Neural crest cell (in vitro differentiated cells): ENCODE measurements at regions not wholly inside any gene's neighbourhood (a gene's known extent, or its start where the extent isn't known, plus 50 kb on each side); places are given as distances from the start of the nearest gene placed in this dataset.
"Not testable (repeated sequence)": the region's sequence is repeated elsewhere in the genome, so short reads cannot be mapped to it uniquely, and the experiment has no call there.

ENCODE experiments used
- DNase-seq: peaks from one replicate; pipeline ENCODE4 v3.0.0; 2021; ENCODE audit warnings: low read depth, mixed read lengths, low spot score
- H3K27ac Mint-ChIP-seq: one replicate; pipeline ENCODE4 v1.8.0; 2021; ENCODE audit warnings: mild to moderate bottlenecking, mixed read lengths; ENCODE audit not compliant: unreplicated experiment
- H3K27me3 Mint-ChIP-seq: 2 replicates; pipeline ENCODE4 v1.8.0; 2021; ENCODE audit warnings: low read depth, mild to moderate bottlenecking, mixed read lengths
- H3K36me3 Mint-ChIP-seq: 2 replicates; pipeline ENCODE4 v1.8.0; 2021; ENCODE audit warnings: low read depth, mild to moderate bottlenecking, mixed read lengths
- H3K4me1 Mint-ChIP-seq: 2 replicates; pipeline ENCODE4 v1.8.0; 2021; ENCODE audit warnings: mixed read lengths
- H3K4me3 Mint-ChIP-seq: one replicate; pipeline ENCODE4 v1.8.0; 2021; ENCODE audit warnings: mild to moderate bottlenecking, mixed read lengths
- H3K9me3 Mint-ChIP-seq: 2 replicates; pipeline ENCODE4 v1.8.0; 2021; ENCODE audit warnings: mixed read lengths
- CTCF ChIP-seq: fragments of 200-600 bp; sonication (generic); conservative IDR thresholded peaks from 2 replicates; pipeline ENCODE4 v1.5.0; 2021; ENCODE audit warnings: antibody characterized with exemption, mild to moderate bottlenecking

- Mint-ChIP-seq H3K9me3 (peaks cover 12% of the 10 kb centered on the region), H3K4me1 (no peaks in the 10 kb centered on the region), H3K27me3 (no peaks in the 10 kb centered on the region), H3K36me3 (no peaks in the 10 kb centered on the region), H3K27ac (no peak overlapping the region), H3K4me3 (no peak overlapping the region)
- TF ChIP-seq CTCF = no peak
- DNase-seq = no peak
Measured at GRCh38 chr1:221575605-221576004, 166.3 kb downstream of the DUSP10 start.

- no peaks in the 10 kb centered on the region for H3K27me3 Mint-ChIP-seq
- no peaks in the 10 kb centered on the region for H3K36me3 Mint-ChIP-seq
- no peak for TF ChIP-seq CTCF
- no peak overlapping the region for H3K4me3 Mint-ChIP-seq
- H3K27ac Mint-ChIP-seq = no peak overlapping the region
- no peak for DNase-seq
- no peaks in the 10 kb centered on the region for H3K4me1 Mint-ChIP-seq
- H3K9me3 Mint-ChIP-seq = peaks cover 12% of the 10 kb centered on the region
Measured at GRCh38 chr1:221576268-221576667, 165.6 kb downstream of the DUSP10 start.

- no peak for TF ChIP-seq CTCF
- Mint-ChIP-seq H3K4me1 (no peaks in the 10 kb centered on the region), H3K27ac (no peak overlapping the region), H3K9me3 (peaks cover 2% of the 10 kb centered on the region), H3K36me3 (no peaks in the 10 kb centered on the region), H3K27me3 (no peaks in the 10 kb centered on the region), H3K4me3 (no peak overlapping the region)
- no peak for DNase-seq
Measured at GRCh38 chr1:221583465-221583864, 158.4 kb downstream of the DUSP10 start.

- not testable (repeated sequence) for H3K4me3 Mint-ChIP-seq, H3K9me3 Mint-ChIP-seq, H3K27me3 Mint-ChIP-seq, H3K36me3 Mint-ChIP-seq, H3K4me1 Mint-ChIP-seq, DNase-seq, H3K27ac Mint-ChIP-seq
Measured at GRCh38 chr1:221587013-221587412, 154.9 kb downstream of the DUSP10 start.

GRCh38 chr1:221591250-221591649 lies 150.6 kb downstream of the DUSP10 start:
- not testable (repeated sequence) for H3K36me3 Mint-ChIP-seq, H3K27ac Mint-ChIP-seq, DNase-seq

GRCh38 chr1:221594576-221594975 lies 147.3 kb downstream of the DUSP10 start:
- H3K27me3 Mint-ChIP-seq = no peaks in the 10 kb centered on the region
- no peak overlapping the region for H3K4me3 Mint-ChIP-seq
- no peaks in the 10 kb centered on the region for H3K9me3 Mint-ChIP-seq
- no peak for TF ChIP-seq CTCF
- H3K36me3 Mint-ChIP-seq = no peaks in the 10 kb centered on the region
- peaks cover 8% of the 10 kb centered on the region for H3K4me1 Mint-ChIP-seq
- no peak for DNase-seq
- H3K27ac Mint-ChIP-seq = no peak overlapping the region

More at GRCh38 chr1:221591250-221591649, 150.6 kb downstream of the DUSP10 start:
- not testable (repeated sequence) for H3K27me3 Mint-ChIP-seq, H3K9me3 Mint-ChIP-seq, H3K4me3 Mint-ChIP-seq, H3K4me1 Mint-ChIP-seq

GRCh38 chr1:221598122-221598521 lies 143.8 kb downstream of the DUSP10 start:
- no peaks in the 10 kb centered on the region for H3K36me3 Mint-ChIP-seq
- TF ChIP-seq CTCF = no peak
- peaks cover 8% of the 10 kb centered on the region for H3K4me1 Mint-ChIP-seq
- no peak overlapping the region for H3K4me3 Mint-ChIP-seq
- no peak overlapping the region for H3K27ac Mint-ChIP-seq
- DNase-seq = no peak
- no peaks in the 10 kb centered on the region for H3K9me3 Mint-ChIP-seq
- H3K27me3 Mint-ChIP-seq = no peaks in the 10 kb centered on the region
